ENCODE measurements at regions not wholly inside any gene's neighbourhood (a gene's known extent, or its start where the extent isn't known, plus 50 kb on each side); places are given as distances from the start of the nearest gene placed in this dataset.

- H3K9me3 Mint-ChIP-seq: peaks cover 20 to 21% of the 10 kb centered on the region in 2 experiments; a peak in 4 of 5 replicates
- no peaks in the 10 kb centered on the region for H3K79me1 ChIP-seq (ENCODE audit: insufficient read depth, low read depth, low read length, poor library complexity, severe bottlenecking)
- no peak overlapping the region for H2BK15ac ChIP-seq (ENCODE audit: low read depth, low read length)
- no peak overlapping the region for H3K27ac Mint-ChIP-seq
- H3K27me3 ChIP-seq (ENCODE audit: insufficient read depth, low read length): no peaks in the 10 kb centered on the region
- H2BK120ac ChIP-seq (ENCODE audit: low read depth, low read length, poor library complexity, severe bottlenecking): no peak overlapping the region
- H3K27me3 Mint-ChIP-seq (ENCODE audit: low read depth): no peaks in the 10 kb centered on the region
- no peak overlapping the region for H3K4ac ChIP-seq (ENCODE audit: low read depth, low read length)
- no peak overlapping the region for H3K56ac ChIP-seq (ENCODE audit: insufficient read length, low read depth, low read length)
- H3K23ac ChIP-seq (ENCODE audit: insufficient read length, low read depth, low read length): no peak overlapping the region
- H2AK5ac ChIP-seq (ENCODE audit: insufficient read length, low read length): no peak overlapping the region
- no peaks in the 10 kb centered on the region for H3K4me1 Mint-ChIP-seq
- H3K9ac ChIP-seq (ENCODE audit: extremely low read depth, insufficient read length, low read length): no peak overlapping the region
- no peaks in the 10 kb centered on the region for H3K23me2 ChIP-seq (ENCODE audit: insufficient read length, low read depth, low read length, poor library complexity, severe bottlenecking)
- H2AFZ ChIP-seq (ENCODE audit: low read length): no peak overlapping the region
- no peak overlapping the region for H3K27ac ChIP-seq (ENCODE audit: insufficient read length, low read depth, low read length)
- H4K8ac ChIP-seq (replicated peaks; ENCODE audit: insufficient read length, low read depth, low read length): no peak overlapping the region
- no peak overlapping the region for H3K4me3 Mint-ChIP-seq
- no peak overlapping the region for H3T11ph ChIP-seq (ENCODE audit: low read length)
- DNase-seq: no peak
- no peaks in the 10 kb centered on the region for H4K20me1 ChIP-seq (ENCODE audit: control insufficient read depth, insufficient read depth, insufficient read length)
- H4K91ac ChIP-seq (ENCODE audit: insufficient read length, low read depth, low read length): no peak overlapping the region
- no peak overlapping the region for H3K4me2 ChIP-seq (ENCODE audit: insufficient read depth, insufficient read length, low read length)
- H3K36me3 Mint-ChIP-seq (ENCODE audit: insufficient read depth in 1 of 3, low read depth in 3 of 3): peaks cover 0 to 25% (median 8%) of the 10 kb centered on the region in 3 experiments; a peak in 5 of 7 replicates
- no peak overlapping the region for H3K18ac ChIP-seq (ENCODE audit: insufficient read length, low read depth, low read length)
- H3K9me3 ChIP-seq (ENCODE audit: control insufficient read depth, low read depth, low read length): peaks cover 7% of the 10 kb centered on the region
- TF ChIP-seq, protein P1, sequence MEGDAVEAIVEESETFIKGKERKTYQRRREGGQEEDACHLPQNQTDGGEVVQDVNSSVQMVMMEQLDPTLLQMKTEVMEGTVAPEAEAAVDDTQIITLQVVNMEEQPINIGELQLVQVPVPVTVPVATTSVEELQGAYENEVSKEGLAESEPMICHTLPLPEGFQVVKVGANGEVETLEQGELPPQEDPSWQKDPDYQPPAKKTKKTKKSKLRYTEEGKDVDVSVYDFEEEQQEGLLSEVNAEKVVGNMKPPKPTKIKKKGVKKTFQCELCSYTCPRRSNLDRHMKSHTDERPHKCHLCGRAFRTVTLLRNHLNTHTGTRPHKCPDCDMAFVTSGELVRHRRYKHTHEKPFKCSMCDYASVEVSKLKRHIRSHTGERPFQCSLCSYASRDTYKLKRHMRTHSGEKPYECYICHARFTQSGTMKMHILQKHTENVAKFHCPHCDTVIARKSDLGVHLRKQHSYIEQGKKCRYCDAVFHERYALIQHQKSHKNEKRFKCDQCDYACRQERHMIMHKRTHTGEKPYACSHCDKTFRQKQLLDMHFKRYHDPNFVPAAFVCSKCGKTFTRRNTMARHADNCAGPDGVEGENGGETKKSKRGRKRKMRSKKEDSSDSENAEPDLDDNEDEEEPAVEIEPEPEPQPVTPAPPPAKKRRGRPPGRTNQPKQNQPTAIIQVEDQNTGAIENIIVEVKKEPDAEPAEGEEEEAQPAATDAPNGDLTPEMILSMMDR (conservative IDR thresholded peaks at IDR 0.05): no peak
- no peak overlapping the region for H3K14ac ChIP-seq (ENCODE audit: insufficient read depth, low read length)
- H2BK5ac ChIP-seq (ENCODE audit: insufficient read length, low read length): no peak overlapping the region
- H4K5ac ChIP-seq (ENCODE audit: insufficient read length, low read depth, low read length): no peak overlapping the region
- no peaks in the 10 kb centered on the region for H3K79me2 ChIP-seq (ENCODE audit: insufficient read depth, low read length)
- no peaks in the 10 kb centered on the region for H3K4me1 ChIP-seq (ENCODE audit: insufficient read depth, low read length)
- H2BK20ac ChIP-seq (ENCODE audit: low read depth, low read length, poor library complexity, severe bottlenecking): no peak overlapping the region
- H2BK12ac ChIP-seq (ENCODE audit: insufficient read length, low read depth, low read length): no peak overlapping the region
These were observed 559.9 kb downstream of the MBD2 start for GRCh38 chr18:53664575-53664974.

Data from H9 (cell line).